Heart right ventricle (tissue), 16 donors: ENCODE measurements at regions not wholly inside any gene's neighbourhood (a gene's known extent, or its start where the extent isn't known, plus 50 kb on each side); places are given as distances from the start of the nearest gene placed in this dataset.

Experiments used
- ATAC-seq, 8 donors: fragments of 200-7000 bp; cut with Tn5 transposase; one replicate each; pipeline ENCODE4 v1.9.1; 2020; ENCODE audit warnings: mild to moderate bottlenecking in 8 of 8, moderate library complexity in 8 of 8, moderate number of reproducible peaks in 1 of 8
- DNase-seq, 2 donors: peaks; one replicate each; pipeline ENCODE4 v3.0.0-alpha.2; 2020
- H3K27ac ChIP-seq, 10 donors: fragments of 200-600 bp; sonication (generic) in 2 of 10; one replicate each; pipeline versions ENCODE4 v1.5.0 to v1.8.0; 2020 to 2022; ENCODE audit warnings: mild to moderate bottlenecking in 3 of 10
- H3K27me3 ChIP-seq, 7 donors: fragments of 200-600 bp; one replicate each; pipeline ENCODE4 v1.8.0; 2021 to 2022; ENCODE audit warnings: mild to moderate bottlenecking in 2 of 7
- H3K36me3 ChIP-seq, 9 donors: fragments of 200-600 bp; sonication (generic) in 1 of 9; one replicate each; pipeline versions ENCODE4 v1.5.0 to v1.8.0; 2020 to 2022; ENCODE audit warnings: mild to moderate bottlenecking in 2 of 9
- H3K4me1 ChIP-seq, 9 donors: fragments of 200-600 bp; sonication (generic) in 1 of 9; one replicate each; pipeline versions ENCODE4 v1.5.0 to v1.8.0; 2020 to 2022; ENCODE audit warnings: mild to moderate bottlenecking in 4 of 9
- H3K4me3 ChIP-seq, 10 donors: fragments of 200-600 bp; sonication (generic) in 2 of 10; one replicate each; pipeline versions ENCODE4 v1.5.0 to v1.8.0; 2020 to 2022; ENCODE audit warnings: mild to moderate bottlenecking in 7 of 10, moderate library complexity in 2 of 10
- H3K9me3 ChIP-seq, 11 donors: fragments of 200-600 bp in 10 of 11; sonication (generic) in 2 of 11; one replicate each; pipeline versions ENCODE4 v1.5.0 to v1.8.0; 2013 to 2022; ENCODE audit warnings: mild to moderate bottlenecking in 2 of 11, control low read depth in 1 of 11, moderate library complexity in 1 of 11
- CTCF ChIP-seq, 9 donors: fragments of 200-600 bp; sonication (generic) in 2 of 9; IDR thresholded peaks; one replicate each; pipeline versions ENCODE4 v1.5.0 to v1.8.0; 2021 to 2022; ENCODE audit warnings: antibody characterized with exemption in 9 of 9, mild to moderate bottlenecking in 5 of 9, moderate library complexity in 1 of 9
- WGBS, 2 donors: extraction: QIAGEN DNeasy Blood & Tissue Kit; methylation state at CpG; one replicate each; pipeline ENCODE4 v1.1.7; 2013; ENCODE audit warnings: inconsistent platforms in 1 of 2; 5-methylcytosine and 5-hydroxymethylcytosine counted together
- intact Hi-C, 10 donors: fragments of 100-400 bp; cut with DNase I; formaldehyde crosslinking; loops; one replicate each; pipeline versions ENCODE4 v1.11.1 to v1.14.2; 2022
- donor health status: Arrhythmogenic right ventricular cardiomyopathy.
- donor health status: ischemic (EF 13 %, LVEDD 7.1; RV severe dilation, severe dysfunction).
- donor health status: healthy with polysubstance abuse.
- donor health status: DM: no; HTN: yes; CAD: no.
- donor health status: DM: no; HTN: no; CAD: no.
- donor health status: ischemic (EF 25% LVEDD 6.9; RV normal size, moderate dysfunction).
- donor health status: ischemic (EF 25% LVEDD 5.7; RV mildly dilated, moderate dysfunction).
- donor health status: healthy.
- donor health status: DM: yes; HTN: yes; CAD: no.
- donor health status: Ischemic cardiomyopathy.
- donor health status: ischemic (EF 35%, LVEDD 5.7; RV mildly dilated, moderate dysfunction).
- donor health status: nonischemic (EF 11% LVEDD 7.7; RV severe dilation, severe dysfunction).
- donor health status: DM: yes; HTN: yes; CAD: no.
- donor health status: PGD.
- donor health status: ischemic (EF 29% LVEDD 5.4; RV normal size, mild dysfunction).
- donor health status: nonischemic (EF 23%, LVEDD 6.1; RV moderate dilation, normal function).

DNA sequence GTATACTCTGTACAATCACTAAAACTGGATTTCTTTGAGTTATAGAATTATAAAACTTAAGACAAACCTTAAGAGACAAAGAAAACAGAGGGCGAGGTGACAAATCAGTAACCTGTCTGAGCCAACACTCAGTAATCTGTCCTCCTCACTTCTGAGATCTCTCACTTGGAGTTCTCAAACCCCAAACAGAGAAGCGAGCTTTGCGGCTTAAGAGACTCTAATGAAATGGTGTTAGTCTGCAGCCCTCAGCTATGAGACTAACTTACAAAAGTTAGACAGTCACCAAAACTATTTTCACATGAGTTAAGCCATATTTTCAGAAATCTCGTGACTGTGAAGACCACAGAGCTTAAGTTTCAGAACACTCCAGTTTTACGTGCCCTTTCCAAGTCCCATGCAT is 140.6 kb downstream of the TMX3 start:
- H3K27me3 ChIP-seq: no peaks in the 10 kb centered on the region
- H3K4me3 ChIP-seq: no peak overlapping the region
- H3K36me3 ChIP-seq: no peaks in the 10 kb centered on the region
- no peak overlapping the region for H3K27ac ChIP-seq
- no peaks in the 10 kb centered on the region for H3K4me1 ChIP-seq
- WGBS, 2 donors: 83 to 86% methylated on average over 5 of the region's 5 CpGs
- intact Hi-C loops: loop anchor here in 1 of 10 donors (10.0 kb wide), 1 partner anchor 60 kb away; no protein-coding TSS in a partner anchor
- TF ChIP-seq CTCF (IDR thresholded peaks at IDR 0.05): no peak
- DNase-seq (no peak), ATAC-seq (no peak)
- peaks cover 0 to 14% (median 0%) of the 10 kb centered on the region in 11 donors for H3K9me3 ChIP-seq

DNA sequence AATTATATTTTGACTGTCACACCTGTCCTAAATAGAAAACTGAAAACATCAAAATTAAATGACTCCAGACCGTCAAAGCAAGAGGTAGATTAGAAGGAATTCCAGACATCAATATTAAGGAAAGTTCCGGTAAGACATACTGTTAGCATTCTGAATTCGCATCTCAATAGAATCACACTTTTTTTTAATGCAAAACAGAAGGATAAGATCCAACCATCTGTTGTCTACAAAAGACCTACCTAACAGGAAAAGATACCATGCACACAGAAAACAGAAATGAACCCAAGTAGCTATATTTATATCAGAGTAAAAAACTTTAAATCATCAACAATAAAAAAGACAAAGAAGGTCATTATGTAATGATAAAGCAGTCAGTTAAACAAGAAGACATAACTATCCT is 145.0 kb downstream of the TMX3 start:
- TF ChIP-seq CTCF (IDR thresholded peaks at IDR 0.05): no peak
- H3K9me3 ChIP-seq: peaks cover 0 to 13% (median 0%) of the 10 kb centered on the region in 11 donors
- DNase-seq (no peak), ATAC-seq (no peak)
- H3K4me1 ChIP-seq: no peaks in the 10 kb centered on the region
- H3K27ac ChIP-seq: no peak overlapping the region
- 80 to 89% methylated on average over 3 of the region's 3 CpGs for WGBS, 2 donors
- no peak overlapping the region for H3K4me3 ChIP-seq
- H3K36me3 ChIP-seq: no peaks in the 10 kb centered on the region
- intact Hi-C loops: loop anchor here in 1 of 10 donors (10.0 kb wide), 1 partner anchor 55 kb away; no protein-coding TSS in a partner anchor
- H3K27me3 ChIP-seq: no peaks in the 10 kb centered on the region

DNA sequence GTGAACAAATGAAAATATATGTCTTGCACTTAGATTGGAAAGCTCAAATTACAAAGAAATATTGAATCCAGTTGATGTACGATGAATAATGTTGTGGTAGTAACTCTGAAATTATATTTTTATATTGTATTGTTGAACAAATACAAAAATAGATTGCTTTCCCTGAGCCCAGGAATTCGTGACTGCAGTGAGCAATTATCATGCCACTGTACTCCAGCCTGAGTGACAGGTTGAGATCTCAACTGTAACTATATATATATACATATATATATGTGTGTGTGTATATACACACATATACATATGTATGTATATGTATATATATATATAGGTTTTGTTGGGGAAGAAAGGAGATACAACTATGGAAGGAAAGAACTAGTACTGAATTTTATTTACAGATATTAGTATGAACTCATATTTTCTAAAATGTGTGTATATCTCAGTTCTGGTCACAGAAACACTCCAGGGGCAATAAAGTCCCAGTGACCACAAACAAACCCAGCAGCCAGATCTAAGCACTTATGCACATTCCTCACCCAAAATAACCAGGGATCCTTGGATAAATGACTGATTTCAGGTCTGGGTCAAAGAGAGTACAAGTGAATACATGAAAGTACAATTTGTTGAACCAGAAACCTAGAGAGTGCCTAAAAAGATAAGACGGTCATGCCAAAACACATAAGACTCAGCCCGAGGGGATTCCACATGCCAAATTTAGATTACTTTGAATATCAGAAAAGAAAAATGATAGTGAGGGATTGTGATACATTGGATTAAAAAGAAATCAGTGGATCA is 146.3 kb downstream of the TMX3 start:
- DNase-seq (no peak), ATAC-seq (no peak)
- no peak overlapping the region for H3K4me3 ChIP-seq
- H3K27ac ChIP-seq: no peak overlapping the region
- no peaks in the 10 kb centered on the region for H3K36me3 ChIP-seq
- intact Hi-C loops: no loop called here
- no peaks in the 10 kb centered on the region for H3K4me1 ChIP-seq
- H3K9me3 ChIP-seq: peaks cover 0 to 13% (median 0%) of the 10 kb centered on the region in 11 donors
- WGBS, 2 donors: 37 to 43% methylated on average over 4 of the region's 4 CpGs
- TF ChIP-seq CTCF (IDR thresholded peaks at IDR 0.05): no peak
- H3K27me3 ChIP-seq: no peaks in the 10 kb centered on the region

GRCh38 chr18:68566991-68567390 is 147.9 kb downstream of the TMX3 start:
- H3K27me3 ChIP-seq: no peaks in the 10 kb centered on the region
- DNase-seq (no peak), ATAC-seq (no peak)
- H3K4me3 ChIP-seq: no peak overlapping the region
- 88 to 90% methylated on average over 2 of the region's 2 CpGs for WGBS, 2 donors
- intact Hi-C loops: no loop called here
- peaks cover 0 to 9% (median 0%) of the 10 kb centered on the region in 11 donors for H3K9me3 ChIP-seq
- H3K4me1 ChIP-seq: no peaks in the 10 kb centered on the region
- no peak for TF ChIP-seq CTCF (IDR thresholded peaks at IDR 0.05)
- H3K27ac ChIP-seq: no peak overlapping the region
- H3K36me3 ChIP-seq: no peaks in the 10 kb centered on the region
